Activated B cell treated with CpG ODN at 0.5 μM for 24 hours (primary cell): ENCODE measurements at regions not wholly inside any gene's neighbourhood (a gene's known extent, or its start where the extent isn't known, plus 50 kb on each side); places are given as distances from the start of the nearest gene placed in this dataset.

ENCODE experiments used
- ATAC-seq: fragments of 200-7000 bp; cut with Tn5 transposase; one replicate; pipeline ENCODE4 v1.10.0; 2021; ENCODE audit warnings: low read depth, mild to moderate bottlenecking, moderate library complexity
- CTCF ChIA-PET: fragments of 350-600 bp; sonication (Branson Sonifier 250); formaldehyde crosslinking; loops from one replicate; lab custom pipeline; 2021; ENCODE audit warnings: antibody characterized with exemption; lab: Charles Lee
- POLR2A ChIA-PET: fragments of 350-600 bp; sonication (Branson Sonifier 250); formaldehyde crosslinking; loops from one replicate; lab custom pipeline; 2021; ENCODE audit warnings: antibody characterized with exemption; lab: Charles Lee
- DNase-seq: peaks from one replicate; pipeline ENCODE4 v3.0.0; 2022
- H3K27ac Mint-ChIP-seq: one replicate; pipeline ENCODE4 v1.8.0; 2020; ENCODE audit warnings: mixed read lengths
- H3K27me3 Mint-ChIP-seq: one replicate; pipeline ENCODE4 v1.8.0; 2021; ENCODE audit warnings: mixed read lengths
- H3K36me3 Mint-ChIP-seq: one replicate; pipeline ENCODE4 v1.8.0; 2021; ENCODE audit warnings: low read depth, mixed read lengths
- H3K4me1 Mint-ChIP-seq: one replicate; pipeline ENCODE4 v1.8.0; 2021; ENCODE audit warnings: mixed read lengths
- H3K4me3 Mint-ChIP-seq: one replicate; pipeline ENCODE4 v1.8.0; 2020; ENCODE audit warnings: mild to moderate bottlenecking, mixed read lengths
- H3K9me3 Mint-ChIP-seq: one replicate; pipeline ENCODE4 v1.8.0; 2020; ENCODE audit warnings: mixed read lengths
- CTCF ChIP-seq: fragments of 200-600 bp; IDR thresholded peaks from one replicate; pipeline ENCODE4 v1.8.0; 2022; ENCODE audit warnings: antibody characterized with exemption, mild to moderate bottlenecking
- intact Hi-C: fragments of 100-400 bp; cut with micrococcal nuclease; formaldehyde crosslinking; loops from one replicate; pipeline ENCODE4 v1.15.1; 2024

- ATAC-seq = no peak
- ChIA-PET POLR2A (no interaction called here), CTCF (interaction anchor here (0.8 to 2.6 kb wide), 15 partner anchors 9 to 271 kb away, joined by 3 to 32 read pairs (median 4); partner anchors contain the start of gene SLC7A11)
- Mint-ChIP-seq H3K9me3 (no peaks in the 10 kb centered on the region), H3K4me3 (no peak overlapping the region), H3K4me1 (no peaks in the 10 kb centered on the region), H3K36me3 (no peaks in the 10 kb centered on the region), H3K27ac (no peak overlapping the region), H3K27me3 (peaks cover 9% of the 10 kb centered on the region)
- no peak for DNase-seq
- intact Hi-C loops = loop anchor here (1.0 to 10.0 kb wide), 4 partner anchors 56 to 784 kb away; no protein-coding TSS in a partner anchor
- no peak for TF ChIP-seq CTCF
Measured at GRCh38 chr4:138090918-138091676, 151.1 kb downstream of the SLC7A11 start.

GRCh38 chr4:138090150-138090917 is 151.8 kb downstream of the SLC7A11 start:
- TF ChIP-seq CTCF = peak; percentile 25
- peak; percentile 61 for ATAC-seq
- H3K27ac Mint-ChIP-seq = no peak overlapping the region
- intact Hi-C loops = loop anchor here (1.0 to 10.0 kb wide), 4 partner anchors 55 to 784 kb away; no protein-coding TSS in a partner anchor
- no peak for DNase-seq
- no peak overlapping the region for H3K4me3 Mint-ChIP-seq
- H3K9me3 Mint-ChIP-seq = no peaks in the 10 kb centered on the region
- ChIA-PET CTCF (interaction anchor here (0.7 to 2.6 kb wide), 19 partner anchors 10 to 270 kb away, joined by 3 to 32 read pairs (median 4); partner anchors contain the start of gene SLC7A11), POLR2A (no interaction called here)
- H3K27me3 Mint-ChIP-seq = peaks cover 9% of the 10 kb centered on the region
- H3K4me1 Mint-ChIP-seq = no peaks in the 10 kb centered on the region
- H3K36me3 Mint-ChIP-seq = no peaks in the 10 kb centered on the region

DNA sequence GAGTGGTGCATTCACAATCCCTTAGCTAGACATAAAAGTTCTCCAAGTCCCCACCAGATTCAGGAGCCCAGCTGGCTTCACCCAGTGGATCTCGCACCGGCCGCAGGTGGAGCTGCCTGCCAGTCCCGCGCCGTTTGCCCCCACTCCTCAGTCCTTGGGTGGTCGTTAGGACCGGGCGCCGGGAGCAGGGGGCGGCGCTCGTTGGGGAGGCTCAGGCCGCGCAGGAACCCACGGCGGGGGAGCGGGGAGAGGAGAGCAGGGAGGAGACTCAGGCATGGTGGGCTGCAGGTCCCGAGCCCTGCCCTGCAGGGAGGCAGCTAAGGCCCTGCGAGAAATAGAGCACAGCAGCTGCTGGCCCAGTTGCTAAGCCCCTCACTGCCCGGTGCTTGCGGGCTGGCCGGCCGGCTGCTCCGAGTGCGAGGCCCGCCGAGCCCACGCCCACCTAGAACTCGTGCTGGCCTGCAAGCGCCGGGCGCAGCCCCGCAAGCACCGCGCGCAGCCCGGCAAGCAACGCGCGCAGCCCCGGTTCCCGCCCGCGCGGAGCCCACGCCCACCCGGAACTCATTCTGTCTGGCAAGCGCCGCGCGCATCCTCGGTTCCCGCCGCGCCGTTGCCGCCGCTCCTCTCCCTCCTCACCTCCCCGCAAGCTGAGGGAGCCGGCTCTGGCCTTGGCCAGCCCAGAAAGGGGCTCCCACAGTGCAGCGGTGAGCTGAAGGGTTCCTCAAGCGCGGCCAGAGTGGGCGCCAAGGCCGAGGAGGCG is 153.5 kb downstream of the SLC7A11 start:
- ATAC-seq (no peak), DNase-seq (no peak)
- no peaks in the 10 kb centered on the region for H3K4me1 Mint-ChIP-seq
- no peak for TF ChIP-seq CTCF
- no peak overlapping the region for H3K27ac Mint-ChIP-seq
- POLR2A ChIA-PET = no interaction called here
- intact Hi-C loops = no loop called here
- H3K4me3 Mint-ChIP-seq = no peak overlapping the region
- H3K27me3 Mint-ChIP-seq = peaks cover 9% of the 10 kb centered on the region
- CTCF ChIA-PET = interaction anchor here (2.6 kb wide), 1 partner anchor 11 kb away, joined by 21 read pairs; no protein-coding TSS in a partner anchor
- H3K9me3 Mint-ChIP-seq = no peaks in the 10 kb centered on the region
- H3K36me3 Mint-ChIP-seq = no peaks in the 10 kb centered on the region

DNA sequence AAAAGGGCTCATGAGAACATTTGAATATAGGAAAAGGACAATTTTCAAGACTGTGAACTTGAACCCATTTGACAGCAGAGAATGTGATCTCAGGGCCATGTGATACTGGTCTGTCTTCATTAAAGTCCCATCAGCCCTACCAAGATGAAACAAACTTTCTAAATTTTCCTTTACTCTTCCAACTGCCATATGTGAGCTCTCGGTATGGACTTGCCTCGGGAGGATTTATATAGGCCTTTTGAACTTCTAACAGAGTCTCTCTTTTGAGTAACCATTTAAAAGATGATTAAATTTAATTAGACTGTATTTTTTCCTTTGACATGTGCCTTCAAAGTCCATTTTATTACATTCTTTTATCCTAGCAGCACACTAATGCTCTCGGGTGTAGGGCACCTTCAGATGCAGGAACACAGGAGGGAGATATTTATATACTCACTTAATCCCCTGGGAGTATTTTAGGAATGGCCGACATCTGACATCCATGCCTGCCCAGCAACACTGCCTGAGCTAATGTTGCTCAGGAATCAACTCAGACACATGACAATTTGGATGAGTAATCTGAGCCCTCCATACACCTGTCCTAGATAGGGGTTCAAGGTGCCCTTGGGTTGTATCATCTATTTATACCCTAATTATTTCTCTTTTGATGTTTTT is 155.0 kb downstream of the SLC7A11 start:
- POLR2A ChIA-PET = no interaction called here
- H3K36me3 Mint-ChIP-seq = no peaks in the 10 kb centered on the region
- intact Hi-C loops = no loop called here
- H3K4me1 Mint-ChIP-seq = no peaks in the 10 kb centered on the region
- ATAC-seq = no peak
- peaks cover 2% of the 10 kb centered on the region for H3K27me3 Mint-ChIP-seq
- no peak for DNase-seq
- H3K9me3 Mint-ChIP-seq = no peaks in the 10 kb centered on the region
- CTCF ChIA-PET = no interaction called here
- no peak for TF ChIP-seq CTCF
- H3K4me3 Mint-ChIP-seq = no peak overlapping the region
- no peak overlapping the region for H3K27ac Mint-ChIP-seq
